ENCODE measurements at regions not wholly inside any gene's neighbourhood (a gene's known extent, or its start where the extent isn't known, plus 50 kb on each side); places are given as distances from the start of the nearest gene placed in this dataset.

GRCh38 chr5:56648460-56649034 lies 166.8 kb upstream of the MAP3K1 start:
- TF ChIP-seq EZH2 (IDR thresholded peaks at IDR 0.05; ENCODE audit: low read depth) = no peak
- TF ChIP-seq, protein P1, sequence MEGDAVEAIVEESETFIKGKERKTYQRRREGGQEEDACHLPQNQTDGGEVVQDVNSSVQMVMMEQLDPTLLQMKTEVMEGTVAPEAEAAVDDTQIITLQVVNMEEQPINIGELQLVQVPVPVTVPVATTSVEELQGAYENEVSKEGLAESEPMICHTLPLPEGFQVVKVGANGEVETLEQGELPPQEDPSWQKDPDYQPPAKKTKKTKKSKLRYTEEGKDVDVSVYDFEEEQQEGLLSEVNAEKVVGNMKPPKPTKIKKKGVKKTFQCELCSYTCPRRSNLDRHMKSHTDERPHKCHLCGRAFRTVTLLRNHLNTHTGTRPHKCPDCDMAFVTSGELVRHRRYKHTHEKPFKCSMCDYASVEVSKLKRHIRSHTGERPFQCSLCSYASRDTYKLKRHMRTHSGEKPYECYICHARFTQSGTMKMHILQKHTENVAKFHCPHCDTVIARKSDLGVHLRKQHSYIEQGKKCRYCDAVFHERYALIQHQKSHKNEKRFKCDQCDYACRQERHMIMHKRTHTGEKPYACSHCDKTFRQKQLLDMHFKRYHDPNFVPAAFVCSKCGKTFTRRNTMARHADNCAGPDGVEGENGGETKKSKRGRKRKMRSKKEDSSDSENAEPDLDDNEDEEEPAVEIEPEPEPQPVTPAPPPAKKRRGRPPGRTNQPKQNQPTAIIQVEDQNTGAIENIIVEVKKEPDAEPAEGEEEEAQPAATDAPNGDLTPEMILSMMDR (conservative IDR thresholded peaks at IDR 0.05) = no peak

All from PC-9 (cell line).